Globus pallidus (tissue), 1 donor: ENCODE measurements at regions not wholly inside any gene's neighbourhood (a gene's known extent, or its start where the extent isn't known, plus 50 kb on each side); places are given as distances from the start of the nearest gene placed in this dataset.
"Not testable (repeated sequence)": the region's sequence is repeated elsewhere in the genome, so short reads cannot be mapped to it uniquely, and the experiment has no call there.

Experiments used
- DNase-seq: peaks from one replicate; pipeline ENCODE4 v3.0.0-alpha.2; 2015; ENCODE audit warnings: low spot score

- DNase-seq = no peak
Measured at GRCh38 chr4:151850791-151851213, 90.0 kb upstream of the GATB start.

GRCh38 chr4:151845551-151845950 is 84.7 kb upstream of the GATB start:
- DNase-seq = not testable (repeated sequence)

GRCh38 chr4:151842430-151843079 is 81.7 kb upstream of the GATB start:
- no peak for DNase-seq

GRCh38 chr4:151841107-151841506 is 80.3 kb upstream of the GATB start:
- DNase-seq = no peak

- DNase-seq = no peak
Measured at GRCh38 chr4:151835467-151835866, 74.7 kb upstream of the GATB start.

GRCh38 chr4:151833174-151833573 is 72.4 kb upstream of the GATB start:
- no peak for DNase-seq

GRCh38 chr4:151831526-151831925 is 70.7 kb upstream of the GATB start:
- no peak for DNase-seq

GRCh38 chr4:151830168-151830567 is 69.4 kb upstream of the GATB start:
- DNase-seq = no peak

- no peak for DNase-seq
Measured at GRCh38 chr4:151829309-151829708, 68.5 kb upstream of the GATB start.

GRCh38 chr4:151824656-151825055 is 63.8 kb upstream of the GATB start:
- no peak for DNase-seq

GRCh38 chr4:151822331-151822730 is 61.5 kb upstream of the GATB start:
- DNase-seq = no peak

- no peak for DNase-seq
Measured at GRCh38 chr4:151820004-151820403, 59.2 kb upstream of the GATB start.

- no peak for DNase-seq
Measured at GRCh38 chr4:151811403-151811802, 50.6 kb upstream of the GATB start.
